Prostate gland (tissue), 2 donors: ENCODE measurements at regions not wholly inside any gene's neighbourhood (a gene's known extent, or its start where the extent isn't known, plus 50 kb on each side); places are given as distances from the start of the nearest gene placed in this dataset.
A peak's percentile ranks its signal among the peaks of the same experiment; 100 is the strongest.

Source experiments
- DNase-seq: peaks from one replicate; pipeline ENCODE4 v3.0.0-alpha.2; 2019; ENCODE audit warnings: low spot score
- H3K27ac ChIP-seq, 2 donors: fragments of 200-600 bp; sonication (generic); 2 replicates each; pipeline ENCODE4 v1.5.1; 2017 to 2019
- H3K27me3 ChIP-seq: fragments of 200-600 bp; sonication (generic); replicated peaks from 2 replicates; pipeline ENCODE4 v1.5.1; 2019; ENCODE audit not compliant: insufficient read depth
- H3K36me3 ChIP-seq, 2 donors: fragments of 200-600 bp; sonication (generic); 1 replicate in 1 of 2; 2 replicates in 1 of 2; pipeline versions ENCODE4 v1.5.1 to v1.8.1; 2017 to 2019
- H3K4me1 ChIP-seq: fragments of 200-600 bp; sonication (generic); replicated peaks from 2 replicates; pipeline ENCODE4 v1.5.1; 2019
- H3K4me3 ChIP-seq, 2 donors: fragments of 200-600 bp; sonication (generic); 2 replicates each; pipeline ENCODE4 v1.5.1; 2017 to 2019
- H3K9me3 ChIP-seq: fragments of 200-600 bp; sonication (generic); 2 replicates; pipeline ENCODE4 v1.5.1; 2017
- POLR2A ChIP-seq: fragments of 450-650 bp; IDR thresholded peaks from one replicate; pipeline ENCODE4 v1.6.1; 2016; ENCODE audit warnings: antibody characterized with exemption, mild to moderate bottlenecking
- POLR2AphosphoS5 ChIP-seq: sonication (generic); formaldehyde crosslinking; IDR thresholded peaks from one replicate; pipeline ENCODE4 v1.6.1; 2017; ENCODE audit warnings: antibody characterized with exemption
- WGBS: methylation state at CpG from one replicate; pipeline ENCODE4 v1.1.5; 2018; 5-methylcytosine and 5-hydroxymethylcytosine counted together
- intact Hi-C: fragments of 100-400 bp; cut with DNase I; formaldehyde crosslinking; loops from one replicate; pipeline ENCODE4 v1.14.2; 2022
- TF ChIP-seq, protein P1 (sequence below), 4 experiments: fragments of 200-600 bp in 2 of 4; fragments of 450-650 bp in 2 of 4; sonication (generic) in 2 of 4; IDR thresholded peaks; 1 replicate in 3 of 4; 2 replicates in 1 of 4; pipeline ENCODE4 v1.5.1; 2016 to 2019; ENCODE audit warnings: antibody characterized with exemption in 4 of 4, mild to moderate bottlenecking in 2 of 4, moderate library complexity in 2 of 4

DNA sequence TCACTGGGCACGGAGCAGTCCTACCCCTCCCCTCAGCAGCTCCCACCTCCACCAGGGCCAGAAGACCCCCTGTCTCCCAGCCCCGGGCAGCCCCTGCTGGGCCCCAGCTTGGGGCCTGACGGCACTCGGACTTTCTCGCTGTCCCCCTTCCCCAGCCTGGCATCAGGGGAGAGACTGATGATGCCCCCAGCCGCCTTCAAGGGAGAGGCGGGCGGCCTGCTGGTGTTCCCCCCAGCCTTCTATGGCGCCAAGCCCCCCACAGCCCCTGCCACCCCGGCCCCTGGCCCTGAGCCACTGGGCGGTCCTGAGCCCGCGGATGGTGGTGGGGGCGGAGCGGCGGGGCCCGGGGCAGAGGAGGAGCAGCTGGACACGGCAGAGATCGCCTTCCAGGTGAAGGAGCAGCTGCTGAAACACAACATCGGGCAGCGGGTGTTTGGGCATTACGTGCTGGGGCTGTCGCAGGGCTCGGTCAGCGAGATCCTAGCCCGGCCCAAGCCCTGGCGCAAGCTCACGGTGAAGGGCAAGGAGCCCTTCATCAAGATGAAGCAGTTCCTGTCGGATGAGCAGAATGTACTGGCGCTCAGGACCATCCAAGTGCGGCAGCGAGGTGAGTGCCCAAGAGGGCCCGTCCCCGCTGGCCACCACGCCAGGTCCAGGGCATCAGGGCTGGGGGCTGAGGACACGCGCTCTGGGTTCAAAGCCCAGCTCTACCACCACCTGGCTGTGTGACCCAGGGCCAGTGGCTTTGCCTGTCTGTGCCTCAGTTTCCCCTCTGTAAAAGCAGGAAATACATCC lies 58.6 kb downstream of the PHETA1 start:
- TF ChIP-seq POLR2A: no peak
- TF ChIP-seq, protein P1, sequence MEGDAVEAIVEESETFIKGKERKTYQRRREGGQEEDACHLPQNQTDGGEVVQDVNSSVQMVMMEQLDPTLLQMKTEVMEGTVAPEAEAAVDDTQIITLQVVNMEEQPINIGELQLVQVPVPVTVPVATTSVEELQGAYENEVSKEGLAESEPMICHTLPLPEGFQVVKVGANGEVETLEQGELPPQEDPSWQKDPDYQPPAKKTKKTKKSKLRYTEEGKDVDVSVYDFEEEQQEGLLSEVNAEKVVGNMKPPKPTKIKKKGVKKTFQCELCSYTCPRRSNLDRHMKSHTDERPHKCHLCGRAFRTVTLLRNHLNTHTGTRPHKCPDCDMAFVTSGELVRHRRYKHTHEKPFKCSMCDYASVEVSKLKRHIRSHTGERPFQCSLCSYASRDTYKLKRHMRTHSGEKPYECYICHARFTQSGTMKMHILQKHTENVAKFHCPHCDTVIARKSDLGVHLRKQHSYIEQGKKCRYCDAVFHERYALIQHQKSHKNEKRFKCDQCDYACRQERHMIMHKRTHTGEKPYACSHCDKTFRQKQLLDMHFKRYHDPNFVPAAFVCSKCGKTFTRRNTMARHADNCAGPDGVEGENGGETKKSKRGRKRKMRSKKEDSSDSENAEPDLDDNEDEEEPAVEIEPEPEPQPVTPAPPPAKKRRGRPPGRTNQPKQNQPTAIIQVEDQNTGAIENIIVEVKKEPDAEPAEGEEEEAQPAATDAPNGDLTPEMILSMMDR (IDR thresholded peaks at IDR 0.05): no peak
- no peak for TF ChIP-seq POLR2AphosphoS5
- Histone ChIP-seq H3K27me3 (no peaks in the 10 kb centered on the region), H3K36me3 (no peaks in the 10 kb centered on the region), H3K4me3 (no peak overlapping the region), H3K9me3 (no peaks in the 10 kb centered on the region), H3K4me1 (no peaks in the 10 kb centered on the region), H3K27ac (no peak overlapping the region)
- intact Hi-C loops: loop anchor here (5.0 kb wide), 2 partner anchors 288 to 418 kb away; no protein-coding TSS in a partner anchor
- WGBS: 77% methylated on average over 37 of the region's 37 CpGs
- no peak for DNase-seq

DNA sequence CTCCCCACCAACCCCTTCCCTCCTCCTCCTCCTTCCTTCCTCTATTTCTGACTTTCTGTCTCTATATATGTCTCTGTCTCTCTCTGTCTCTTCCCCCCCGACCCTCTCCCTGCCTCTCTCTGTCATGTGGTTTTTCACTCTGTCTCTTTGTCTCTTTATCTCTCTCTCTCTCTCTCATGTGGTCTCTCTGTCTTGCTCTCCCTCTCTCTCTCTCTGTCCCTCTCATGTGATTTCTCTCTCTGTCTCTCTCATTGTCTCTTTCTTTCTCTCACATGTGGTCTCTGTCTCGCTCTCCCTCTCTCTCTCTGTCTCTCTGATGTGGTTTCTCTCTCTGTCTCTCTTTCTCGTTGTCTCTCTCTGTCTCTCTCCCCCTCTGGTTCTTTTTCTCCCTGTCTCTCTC lies 59.3 kb downstream of the PHETA1 start:
- no peak overlapping the region for H3K4me3 ChIP-seq
- no peaks in the 10 kb centered on the region for H3K4me1 ChIP-seq
- no peaks in the 10 kb centered on the region for H3K27me3 ChIP-seq
- H3K27ac ChIP-seq: no peak overlapping the region
- H3K36me3 ChIP-seq: no peaks in the 10 kb centered on the region
- no peak for DNase-seq
- TF ChIP-seq POLR2A (no peak), POLR2AphosphoS5 (no peak)
- TF ChIP-seq, protein P1 (IDR thresholded peaks at IDR 0.05): no peak
- H3K9me3 ChIP-seq: no peaks in the 10 kb centered on the region
- intact Hi-C loops: loop anchor here (5.0 kb wide), 1 partner anchor 367 kb away; no protein-coding TSS in a partner anchor
- WGBS: 57% methylated on average over 3 of the region's 3 CpGs

DNA sequence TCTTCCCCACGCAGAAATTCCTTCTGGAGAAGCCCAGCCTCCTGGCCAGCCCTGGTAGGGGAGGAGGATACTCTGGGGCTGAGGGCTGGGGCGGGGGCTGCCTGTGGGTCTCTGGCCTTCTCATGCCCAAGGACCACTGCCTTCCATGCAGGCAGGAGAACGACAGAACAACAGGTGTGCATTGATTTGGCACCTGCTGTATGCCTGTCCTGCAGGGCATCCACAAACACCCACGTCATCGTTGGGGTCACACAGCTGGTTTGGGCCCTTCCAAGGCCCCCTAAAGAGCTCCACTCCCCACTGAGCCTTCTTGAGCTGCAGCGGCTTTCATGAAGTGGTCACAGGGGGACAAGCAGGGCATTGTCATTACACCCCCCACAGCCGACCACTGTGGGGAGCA lies 60.4 kb downstream of the PHETA1 start:
- DNase-seq: no peak
- Histone ChIP-seq H3K27me3 (no peaks in the 10 kb centered on the region), H3K27ac (no peak overlapping the region), H3K9me3 (no peaks in the 10 kb centered on the region), H3K4me3 (no peak overlapping the region), H3K4me1 (no peaks in the 10 kb centered on the region), H3K36me3 (no peaks in the 10 kb centered on the region)
- intact Hi-C loops: loop anchor here (5.0 kb wide), 1 partner anchor 366 kb away; no protein-coding TSS in a partner anchor
- 78% methylated on average over 7 of the region's 7 CpGs for WGBS
- TF ChIP-seq POLR2A (no peak), POLR2AphosphoS5 (no peak)
- TF ChIP-seq, protein P1 (IDR thresholded peaks at IDR 0.05): no peak

DNA sequence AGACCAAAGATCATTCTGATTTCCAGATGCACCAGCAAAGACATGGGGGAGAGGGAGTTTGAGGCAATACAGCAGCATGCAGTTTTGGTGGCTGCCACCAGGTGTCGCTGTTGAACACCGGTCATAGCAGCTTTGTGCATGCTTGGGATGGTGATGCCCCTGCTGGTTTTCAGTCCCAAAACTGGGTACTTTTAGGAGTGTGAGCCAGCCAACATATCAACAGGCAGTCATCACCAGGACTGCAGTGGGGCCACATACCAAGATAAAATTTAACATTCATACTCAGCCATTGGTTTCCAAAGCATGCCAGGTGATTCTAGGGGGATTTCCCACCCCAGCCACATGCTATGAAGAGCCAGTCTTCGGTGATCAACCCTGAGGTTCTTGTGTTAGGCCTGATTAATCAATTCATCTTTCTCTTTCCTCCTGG lies 64.2 kb downstream of the PHETA1 start:
- H3K4me3 ChIP-seq: no peak overlapping the region
- H3K4me1 ChIP-seq: no peaks in the 10 kb centered on the region
- intact Hi-C loops: loop anchor here (5.0 kb wide), 1 partner anchor 362 kb away; no protein-coding TSS in a partner anchor
- H3K9me3 ChIP-seq: no peaks in the 10 kb centered on the region
- no peaks in the 10 kb centered on the region for H3K36me3 ChIP-seq
- H3K27me3 ChIP-seq: no peaks in the 10 kb centered on the region
- TF ChIP-seq POLR2A (no peak), POLR2AphosphoS5 (no peak)
- TF ChIP-seq, protein P1 (IDR thresholded peaks at IDR 0.05): peak in 2 of 4 experiments; percentile 10 to 36
- 52% methylated on average over 3 of the region's 3 CpGs for WGBS
- DNase-seq: no peak
- H3K27ac ChIP-seq: no peak overlapping the region

DNA sequence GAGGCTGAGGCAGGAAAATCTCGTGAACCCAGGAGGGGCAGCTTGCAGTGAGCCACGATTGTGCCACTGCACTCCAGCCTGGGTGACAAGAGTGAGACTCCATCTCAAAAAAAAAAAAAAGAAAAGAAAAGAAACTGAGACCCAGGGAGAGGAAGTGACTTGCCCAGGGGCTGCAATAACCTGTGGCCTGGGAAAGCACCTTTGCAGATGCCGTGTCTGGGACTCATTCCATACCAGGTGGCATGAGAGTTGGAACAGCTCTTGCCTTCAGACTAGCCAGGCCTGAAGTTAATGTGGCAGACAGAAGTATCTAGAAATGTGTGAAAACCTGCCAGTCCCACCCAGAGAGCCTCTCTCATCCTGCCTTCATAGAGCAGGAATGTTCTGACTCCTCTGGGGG lies 65.4 kb downstream of the PHETA1 start:
- intact Hi-C loops: no loop called here
- H3K36me3 ChIP-seq: no peaks in the 10 kb centered on the region
- H3K27me3 ChIP-seq: no peaks in the 10 kb centered on the region
- no peak for TF ChIP-seq POLR2AphosphoS5
- TF ChIP-seq POLR2A: no peak
- TF ChIP-seq, protein P1 (IDR thresholded peaks at IDR 0.05): no peak
- no peak for DNase-seq
- no peaks in the 10 kb centered on the region for H3K9me3 ChIP-seq
- 89% methylated on average over 3 of the region's 3 CpGs for WGBS
- no peak overlapping the region for H3K27ac ChIP-seq
- no peak overlapping the region for H3K4me3 ChIP-seq
- H3K4me1 ChIP-seq: no peaks in the 10 kb centered on the region
